ENCODE measurements at regions not wholly inside any gene's neighbourhood (a gene's known extent, or its start where the extent isn't known, plus 50 kb on each side); places are given as distances from the start of the nearest gene placed in this dataset.

DNA sequence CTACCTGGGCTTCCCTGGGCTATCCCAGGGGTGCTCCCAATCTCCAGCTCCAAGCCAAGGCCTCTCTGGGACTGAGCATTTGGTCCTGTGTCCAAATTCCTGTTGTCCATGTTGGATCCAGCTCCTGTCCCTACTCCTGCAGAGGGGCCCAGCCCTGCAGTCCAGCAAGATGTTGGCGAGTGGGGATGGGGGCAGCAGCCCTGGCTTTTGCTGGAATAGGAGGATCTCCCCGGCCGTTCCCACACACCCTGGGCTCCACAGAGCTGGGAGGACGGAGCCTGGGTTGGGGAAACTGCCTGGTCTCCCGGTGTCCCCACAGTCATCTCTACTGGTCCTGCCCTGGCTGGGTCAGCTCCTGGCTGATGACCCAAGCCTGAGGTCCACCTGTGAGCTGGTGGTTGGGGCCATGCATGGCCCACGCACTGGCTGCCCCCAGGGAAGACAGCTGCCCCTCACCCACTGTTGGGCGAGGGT, 219.6 kb upstream of the C14orf180 start:
- TF ChIP-seq FOXP2 (optimal IDR thresholded peaks at IDR 0.05; ENCODE audit: borderline replicate concordance, extremely low read depth, extremely low read length, insufficient read depth), result no peak
- no peak for TF ChIP-seq POLR2AphosphoS5 (IDR thresholded peaks at IDR 0.05; ENCODE audit: low read depth, low read length)
